ENCODE measurements at regions not wholly inside any gene's neighbourhood (a gene's known extent, or its start where the extent isn't known, plus 50 kb on each side); places are given as distances from the start of the nearest gene placed in this dataset.

- FAIRE-seq (no peak), DNase-seq (ENCODE audit: insufficient read length, low spot score) (no peak)
Measured at GRCh38 chr6:22455378-22455777, 114.0 kb upstream of the HDGFL1 start.

- DNase-seq (ENCODE audit: insufficient read length, low spot score) (no peak), FAIRE-seq (no peak)
Measured at GRCh38 chr6:22457996-22458395, 111.4 kb upstream of the HDGFL1 start.

GRCh38 chr6:22466665-22467245 lies 102.6 kb upstream of the HDGFL1 start:
- no peak for FAIRE-seq
- no peak for DNase-seq (ENCODE audit: insufficient read length, low spot score)

GRCh38 chr6:22467645-22468044 lies 101.7 kb upstream of the HDGFL1 start:
- DNase-seq (ENCODE audit: insufficient read length, low spot score) (no peak), FAIRE-seq (no peak)

GRCh38 chr6:22468256-22468965 lies 101.0 kb upstream of the HDGFL1 start:
- FAIRE-seq: peak; percentile 20

GRCh38 chr6:22470454-22471131 lies 98.8 kb upstream of the HDGFL1 start:
- no peak for DNase-seq (ENCODE audit: insufficient read length, low spot score)
- no peak for FAIRE-seq

More at GRCh38 chr6:22468256-22468965, 101.0 kb upstream of the HDGFL1 start:
- DNase-seq (ENCODE audit: insufficient read length, low spot score): no peak

GRCh38 chr6:22471132-22471690 lies 98.2 kb upstream of the HDGFL1 start:
- DNase-seq (ENCODE audit: insufficient read length, low spot score) (peak; percentile 11), FAIRE-seq (no peak)

- DNase-seq (ENCODE audit: insufficient read length, low spot score) (no peak), FAIRE-seq (no peak)
Measured at GRCh38 chr6:22471746-22472145, 97.6 kb upstream of the HDGFL1 start.

- DNase-seq (ENCODE audit: insufficient read length, low spot score) (no peak), FAIRE-seq (no peak)
Measured at GRCh38 chr6:22473991-22474682, 95.2 kb upstream of the HDGFL1 start.

GRCh38 chr6:22476811-22477390 lies 92.5 kb upstream of the HDGFL1 start:
- no peak for DNase-seq (ENCODE audit: insufficient read length, low spot score)

GRCh38 chr6:22497276-22497675 lies 72.1 kb upstream of the HDGFL1 start:
- FAIRE-seq (no peak), DNase-seq (ENCODE audit: insufficient read length, low spot score) (no peak)

More at GRCh38 chr6:22476811-22477390, 92.5 kb upstream of the HDGFL1 start:
- FAIRE-seq: no peak

- DNase-seq (ENCODE audit: insufficient read length, low spot score): no peak
- FAIRE-seq: no peak
Measured at GRCh38 chr6:22499815-22500214, 69.6 kb upstream of the HDGFL1 start.

- no peak for FAIRE-seq
- no peak for DNase-seq (ENCODE audit: insufficient read length, low spot score)
Measured at GRCh38 chr6:22506496-22506895, 62.9 kb upstream of the HDGFL1 start.

GRCh38 chr6:22512686-22513427 lies 56.5 kb upstream of the HDGFL1 start:
- DNase-seq (ENCODE audit: insufficient read length, low spot score): no peak
- FAIRE-seq: no peak

GRCh38 chr6:22513667-22514066 lies 55.7 kb upstream of the HDGFL1 start:
- FAIRE-seq (no peak), DNase-seq (ENCODE audit: insufficient read length, low spot score) (no peak)

GRCh38 chr6:22519237-22519636 lies 50.1 kb upstream of the HDGFL1 start:
- FAIRE-seq: no peak
- DNase-seq (ENCODE audit: insufficient read length, low spot score): no peak

All from HTR-8/SVneo (cell line).